GM18868 (cell line): ENCODE measurements at regions not wholly inside any gene's neighbourhood (a gene's known extent, or its start where the extent isn't known, plus 50 kb on each side); places are given as distances from the start of the nearest gene placed in this dataset.
A peak's percentile ranks its signal among the peaks of the same experiment; 100 is the strongest.
"Not testable (repeated sequence)": the region's sequence is repeated elsewhere in the genome, so short reads cannot be mapped to it uniquely, and the experiment has no call there.

ENCODE experiments used
- ATAC-seq: cut with Tn5 transposase; IDR thresholded peaks from one replicate; pipeline ENCODE4 v1.9.1; 2021; ENCODE audit warnings: mild to moderate bottlenecking, moderate library complexity; ENCODE audit not compliant: unreplicated experiment

GRCh38 chr18:49731860-49732311 lies 81.4 kb downstream of the ACAA2 start:
- no peak for ATAC-seq

- no peak for ATAC-seq
These were observed 81.9 kb downstream of the ACAA2 start for GRCh38 chr18:49731421-49731841.

- no peak for ATAC-seq
These were observed 82.4 kb downstream of the ACAA2 start for GRCh38 chr18:49730951-49731391.

- no peak for ATAC-seq
These were observed 84.8 kb downstream of the ACAA2 start for GRCh38 chr18:49728542-49728941.

GRCh38 chr18:49727816-49728215 lies 85.5 kb downstream of the ACAA2 start:
- no peak for ATAC-seq

- no peak for ATAC-seq
These were observed 86.7 kb downstream of the ACAA2 start for GRCh38 chr18:49726675-49726963.

GRCh38 chr18:49725809-49726674 lies 87.3 kb downstream of the ACAA2 start:
- no peak for ATAC-seq

- peak; percentile 94 for ATAC-seq
These were observed 89.6 kb downstream of the ACAA2 start for GRCh38 chr18:49723648-49724180.

GRCh38 chr18:49722477-49722876 lies 90.9 kb downstream of the ACAA2 start:
- no peak for ATAC-seq

- no peak for ATAC-seq
These were observed 91.4 kb downstream of the ACAA2 start for GRCh38 chr18:49721981-49722380.

GRCh38 chr18:49720944-49721343 lies 92.4 kb downstream of the ACAA2 start:
- ATAC-seq: not testable (repeated sequence)

- no peak for ATAC-seq
These were observed 95.7 kb downstream of the ACAA2 start for GRCh38 chr18:49717617-49718016.

- no peak for ATAC-seq
These were observed 97.3 kb downstream of the ACAA2 start for GRCh38 chr18:49716035-49716434.

- ATAC-seq: no peak
These were observed 104.0 kb downstream of the ACAA2 start for GRCh38 chr18:49709347-49709690.

- no peak for ATAC-seq
These were observed 104.5 kb downstream of the ACAA2 start for GRCh38 chr18:49708662-49709346.

- no peak for ATAC-seq
These were observed 105.7 kb downstream of the ACAA2 start for GRCh38 chr18:49707599-49707998.

- ATAC-seq: no peak
These were observed 109.0 kb downstream of the ACAA2 start for GRCh38 chr18:49704334-49704733.

GRCh38 chr18:49701190-49701589 lies 112.1 kb downstream of the ACAA2 start:
- no peak for ATAC-seq

GRCh38 chr18:49699303-49699702 lies 114.0 kb downstream of the ACAA2 start:
- no peak for ATAC-seq

GRCh38 chr18:49698525-49699025 lies 114.8 kb downstream of the ACAA2 start:
- ATAC-seq: no peak

GRCh38 chr18:49697757-49698524 lies 115.4 kb downstream of the ACAA2 start:
- ATAC-seq: no peak
